HG02981 (cell line): ENCODE measurements at regions not wholly inside any gene's neighbourhood (a gene's known extent, or its start where the extent isn't known, plus 50 kb on each side); places are given as distances from the start of the nearest gene placed in this dataset.

Experiments used
- ATAC-seq: cut with Tn5 transposase; IDR thresholded peaks from one replicate; pipeline ENCODE4 v1.9.1; 2021; ENCODE audit warnings: mild to moderate bottlenecking, moderate library complexity; ENCODE audit not compliant: unreplicated experiment

GRCh38 chr9:73845954-73846690 is 651.0 kb upstream of the RORB start:
- no peak for ATAC-seq

- no peak for ATAC-seq
Observed at GRCh38 chr9:73847536-73847935, 649.6 kb upstream of the RORB start.

DNA sequence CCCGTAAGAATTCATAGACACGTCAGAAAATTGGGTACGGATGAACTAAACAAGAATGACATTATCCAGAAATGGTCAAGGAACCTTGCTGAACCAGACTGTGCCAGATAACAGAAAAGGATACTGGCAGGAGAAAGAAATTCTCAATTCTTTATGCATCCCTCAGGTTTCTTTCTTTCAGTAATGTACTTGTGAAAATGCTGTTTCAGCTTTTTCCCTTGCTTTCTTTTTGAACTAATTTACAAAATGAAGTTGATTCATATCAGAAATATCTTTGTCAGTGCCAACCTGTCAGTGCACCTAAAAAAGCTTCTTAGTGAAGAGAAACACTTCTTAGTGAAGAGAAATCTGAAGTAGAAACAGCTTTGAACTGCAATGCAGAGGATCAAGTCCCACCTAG is 643.6 kb upstream of the RORB start:
- no peak for ATAC-seq

GRCh38 chr9:73855206-73855605 is 641.9 kb upstream of the RORB start:
- ATAC-seq, result no peak

DNA sequence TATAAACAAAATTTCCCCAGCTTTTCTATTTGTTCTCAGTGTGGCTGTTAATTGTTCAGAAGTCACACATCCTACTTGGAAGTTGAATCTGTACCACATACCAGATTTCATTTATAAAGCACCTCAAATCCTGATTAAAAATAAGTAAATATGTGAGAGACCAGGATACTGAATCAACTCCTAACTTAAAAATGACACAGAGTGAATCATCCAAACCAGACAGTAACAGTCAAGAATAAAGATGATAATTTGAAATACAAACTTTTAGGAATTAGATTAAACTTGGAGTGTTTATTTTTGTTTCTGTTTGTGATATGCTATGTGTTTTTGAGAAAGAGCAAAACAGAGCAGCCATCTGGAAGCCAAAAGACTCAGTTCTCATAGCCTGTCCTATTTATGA is 633.2 kb upstream of the RORB start:
- ATAC-seq, result no peak

DNA sequence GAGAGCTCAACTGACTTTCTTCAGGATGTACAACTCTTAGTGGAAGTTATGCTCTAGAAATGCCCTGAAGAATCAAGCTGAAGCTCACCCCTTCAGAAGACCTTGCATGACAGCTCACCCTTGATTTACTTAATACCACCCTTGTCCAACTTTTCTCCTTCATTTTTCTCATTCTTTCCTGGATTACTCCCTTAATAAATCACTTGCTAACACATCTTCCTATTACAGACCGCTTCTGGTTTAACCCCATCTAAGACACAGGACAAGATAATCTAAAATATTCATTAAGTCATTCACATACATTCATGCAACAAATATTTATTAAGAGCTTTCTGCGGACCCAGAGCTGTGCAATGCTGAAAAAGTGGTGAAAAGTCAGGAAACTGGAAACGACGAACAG is 630.7 kb upstream of the RORB start:
- ATAC-seq, result no peak

DNA sequence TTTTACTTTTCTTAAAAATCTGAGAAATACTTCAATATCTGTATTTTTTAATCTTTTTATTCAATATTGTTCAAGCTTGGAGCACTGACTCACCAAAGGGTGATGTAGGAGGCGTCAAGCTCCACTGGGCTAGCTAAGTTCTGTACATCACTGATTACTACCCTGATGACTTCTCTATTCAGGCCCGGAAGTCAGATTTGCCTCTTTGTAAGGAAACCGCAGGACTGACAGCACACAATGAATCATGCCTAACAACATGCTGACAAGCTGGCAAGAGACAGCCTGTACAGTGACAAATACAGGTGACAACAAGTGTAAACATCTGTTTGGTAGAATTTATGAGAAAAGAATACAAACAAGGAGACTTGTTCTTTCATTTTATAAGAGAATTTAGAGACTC is 627.9 kb upstream of the RORB start:
- peak; percentile 100 for ATAC-seq

DNA sequence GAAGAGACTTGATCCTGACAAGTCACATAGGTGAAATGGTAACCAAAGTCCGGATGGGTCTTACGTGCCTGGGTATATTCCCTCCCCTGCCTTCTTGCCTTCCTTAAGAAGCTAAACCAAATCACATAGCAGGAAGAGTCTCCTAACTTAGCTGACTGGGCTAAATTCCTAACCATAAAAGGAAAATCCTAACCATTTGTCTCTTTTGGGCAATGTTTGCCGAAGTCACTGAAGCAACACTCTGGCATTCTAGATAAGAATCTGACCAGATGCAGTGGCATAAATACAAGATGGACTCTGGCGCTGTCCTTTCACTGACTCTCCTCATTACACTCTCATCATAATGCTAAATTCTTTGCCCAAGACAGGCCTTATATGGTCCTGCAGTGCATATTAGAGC is 625.5 kb upstream of the RORB start:
- ATAC-seq, result no peak

DNA sequence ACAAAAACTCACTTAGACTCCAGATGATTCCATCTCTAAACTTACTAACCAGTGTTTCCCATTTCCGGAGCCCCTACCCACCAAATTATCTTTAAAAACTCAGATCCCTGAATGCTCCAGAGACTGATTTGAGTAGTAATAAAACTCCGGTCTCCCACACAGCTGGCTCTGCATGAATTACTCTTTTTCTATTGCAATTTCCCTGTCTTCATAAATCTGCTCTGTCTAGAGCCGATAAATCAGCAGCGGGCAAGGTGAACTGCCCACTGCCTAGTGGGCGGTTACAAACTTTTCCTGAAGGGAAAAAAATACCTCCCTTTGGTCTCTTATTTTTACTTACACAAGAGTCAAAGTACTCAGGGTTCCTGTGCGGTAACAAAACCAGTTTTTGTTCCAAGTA is 624.4 kb upstream of the RORB start:
- no peak for ATAC-seq

- ATAC-seq, result no peak
Observed at GRCh38 chr9:73880101-73880500, 617.0 kb upstream of the RORB start.

DNA sequence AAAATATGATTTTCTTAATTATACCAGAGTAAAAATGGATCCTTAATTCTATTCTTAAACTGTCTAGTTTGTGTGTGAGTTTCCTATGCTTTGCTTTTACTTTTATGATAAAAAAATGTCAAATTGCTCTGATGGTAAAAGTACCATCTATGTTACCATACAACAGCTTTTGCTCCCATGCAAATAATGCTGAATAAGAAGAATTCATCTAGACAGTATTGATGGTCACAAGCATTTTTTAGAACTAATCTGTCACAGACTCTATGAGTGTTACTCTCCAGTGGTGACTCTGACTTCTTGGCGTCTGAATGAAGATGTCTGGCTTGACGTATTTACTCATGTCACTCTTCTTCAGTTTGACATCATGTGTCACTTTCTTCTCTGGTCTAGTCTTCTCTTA is 608.1 kb upstream of the RORB start:
- no peak for ATAC-seq

- no peak for ATAC-seq
Observed at GRCh38 chr9:73890685-73891277, 606.4 kb upstream of the RORB start.

GRCh38 chr9:73892335-73892734 is 604.8 kb upstream of the RORB start:
- ATAC-seq, result no peak

GRCh38 chr9:73893230-73893629 is 603.9 kb upstream of the RORB start:
- no peak for ATAC-seq

- ATAC-seq, result no peak
Observed at GRCh38 chr9:73896061-73896460, 601.1 kb upstream of the RORB start.

- no peak for ATAC-seq
Observed at GRCh38 chr9:73906671-73907070, 590.5 kb upstream of the RORB start.

DNA sequence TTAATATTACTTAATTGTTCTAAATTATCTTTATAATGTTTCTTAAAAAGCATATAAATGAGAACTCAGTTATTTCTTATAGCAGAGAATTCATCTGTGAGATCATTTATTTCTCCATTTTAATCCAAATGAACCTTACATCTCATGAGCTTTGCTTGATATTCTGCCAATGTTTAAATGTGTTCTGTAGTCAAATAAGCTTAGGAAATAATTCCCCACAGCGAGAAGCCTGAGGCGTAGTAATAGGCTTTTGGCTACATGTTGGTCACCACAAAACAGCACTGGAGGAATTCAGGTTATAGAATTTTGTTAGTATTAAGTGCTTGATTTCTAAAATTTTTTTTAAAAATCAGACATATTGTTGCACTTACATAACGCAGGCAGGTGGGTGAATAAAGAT is 585.3 kb upstream of the RORB start:
- ATAC-seq, result no peak

DNA sequence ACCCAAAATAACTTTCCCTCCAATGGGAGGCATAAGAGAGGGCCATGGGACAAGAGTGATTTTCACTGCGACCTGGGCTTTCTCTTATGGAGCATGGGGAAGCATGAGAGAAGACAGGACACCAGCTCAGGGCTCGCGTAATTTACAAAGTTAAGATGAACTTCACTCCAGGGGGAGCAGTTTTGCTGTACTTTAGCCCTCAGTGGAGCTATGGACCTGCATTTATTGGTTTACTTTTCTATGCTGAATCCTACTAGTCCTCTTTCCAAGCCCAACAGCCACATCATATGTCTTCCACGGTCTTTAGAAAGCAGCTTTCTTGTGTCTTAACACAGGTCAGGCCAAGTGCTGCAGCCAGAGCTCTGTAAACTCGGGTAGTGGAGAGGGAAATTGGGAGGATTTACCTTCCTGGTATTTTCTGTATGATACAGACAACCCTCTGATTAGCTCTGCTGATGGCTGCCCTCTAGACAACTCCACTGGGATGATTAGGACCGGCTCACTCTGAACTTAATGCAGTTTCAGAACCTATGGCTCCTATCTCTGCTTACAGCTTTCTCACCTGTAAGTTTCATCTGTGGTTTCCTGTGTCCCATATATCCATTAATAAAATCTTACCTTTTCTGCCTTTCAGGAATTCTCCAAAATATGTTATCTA is 581.0 kb upstream of the RORB start:
- no peak for ATAC-seq

DNA sequence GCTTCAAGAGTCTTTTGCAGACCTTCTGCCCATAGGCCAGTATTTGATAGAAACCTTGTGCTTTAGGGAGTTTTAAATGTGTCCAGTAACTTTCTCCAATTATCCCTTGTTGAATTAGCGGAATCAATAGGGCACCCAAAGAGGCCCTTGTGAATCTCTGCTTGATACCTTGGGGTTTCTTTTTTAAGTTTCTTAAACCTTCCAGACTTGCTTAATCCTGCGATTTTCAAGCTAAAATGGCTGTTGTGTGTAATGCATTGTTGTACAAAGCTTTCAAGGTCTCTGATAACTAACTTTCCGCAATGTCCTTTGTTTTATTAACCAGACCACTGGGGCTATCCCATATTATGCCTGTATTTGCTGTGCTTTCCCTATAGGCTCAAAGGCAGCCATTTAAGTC is 577.4 kb upstream of the RORB start:
- ATAC-seq, result no peak

- ATAC-seq, result no peak
Observed at GRCh38 chr9:73923796-73924195, 573.3 kb upstream of the RORB start.

GRCh38 chr9:73951147-73951546 is 546.0 kb upstream of the RORB start:
- no peak for ATAC-seq

- ATAC-seq, result no peak
Observed at GRCh38 chr9:73962792-73963191, 534.3 kb upstream of the RORB start.
